ENCODE measurements at regions not wholly inside any gene's neighbourhood (a gene's known extent, or its start where the extent isn't known, plus 50 kb on each side); places are given as distances from the start of the nearest gene placed in this dataset.
"Not testable (repeated sequence)": the region's sequence is repeated elsewhere in the genome, so short reads cannot be mapped to it uniquely, and the experiment has no call there.

- no peak for DNase-seq
These were observed 133.4 kb downstream of the MACC1 start for GRCh38 chr7:20083781-20084180.

GRCh38 chr7:20079080-20079479 is 138.1 kb downstream of the MACC1 start:
- DNase-seq: no peak

- DNase-seq: no peak
These were observed 140.3 kb downstream of the MACC1 start for GRCh38 chr7:20076835-20077234.

GRCh38 chr7:20075992-20076820 is 141.0 kb downstream of the MACC1 start:
- DNase-seq: no peak

GRCh38 chr7:20075440-20075839 is 141.7 kb downstream of the MACC1 start:
- DNase-seq: no peak

GRCh38 chr7:20068004-20068403 is 149.2 kb downstream of the MACC1 start:
- not testable (repeated sequence) for DNase-seq

- DNase-seq: no peak
These were observed 152.0 kb downstream of the MACC1 start for GRCh38 chr7:20064974-20065862.

GRCh38 chr7:20064181-20064970 is 152.8 kb downstream of the MACC1 start:
- DNase-seq: no peak

- no peak for DNase-seq
These were observed 153.5 kb downstream of the MACC1 start for GRCh38 chr7:20063644-20064043.

GRCh38 chr7:20062932-20063331 is 154.3 kb downstream of the MACC1 start:
- no peak for DNase-seq

- DNase-seq: no peak
These were observed 163.7 kb downstream of the MACC1 start for GRCh38 chr7:20053334-20054104.

- no peak for DNase-seq
These were observed 166.8 kb downstream of the MACC1 start for GRCh38 chr7:20050241-20050966.

GRCh38 chr7:20038676-20039075 is 178.5 kb downstream of the MACC1 start:
- DNase-seq: no peak

- no peak for DNase-seq
These were observed 181.8 kb downstream of the MACC1 start for GRCh38 chr7:20035279-20035875.

GRCh38 chr7:20033621-20034400 is 183.4 kb downstream of the MACC1 start:
- DNase-seq: no peak

GRCh38 chr7:20032741-20033140 is 184.4 kb downstream of the MACC1 start:
- DNase-seq: no peak

- DNase-seq: no peak
These were observed 186.2 kb downstream of the MACC1 start for GRCh38 chr7:20030915-20031362.

- DNase-seq: no peak
These were observed 186.8 kb downstream of the MACC1 start for GRCh38 chr7:20030417-20030816.

- DNase-seq: no peak
These were observed 190.4 kb downstream of the MACC1 start for GRCh38 chr7:20026762-20027161.

- DNase-seq: no peak
These were observed 195.4 kb downstream of the MACC1 start for GRCh38 chr7:20021831-20022230.
